UCSD-AML1 (cell line): ENCODE measurements at regions not wholly inside any gene's neighbourhood (a gene's known extent, or its start where the extent isn't known, plus 50 kb on each side); places are given as distances from the start of the nearest gene placed in this dataset.
"Not testable (repeated sequence)": the region's sequence is repeated elsewhere in the genome, so short reads cannot be mapped to it uniquely, and the experiment has no call there.

Source experiments
- DNase-seq: peaks from one replicate; lab custom pipeline; 2025; ENCODE audit not compliant: unreplicated experiment; lab: John Stamatoyannopoulos, UW

DNA sequence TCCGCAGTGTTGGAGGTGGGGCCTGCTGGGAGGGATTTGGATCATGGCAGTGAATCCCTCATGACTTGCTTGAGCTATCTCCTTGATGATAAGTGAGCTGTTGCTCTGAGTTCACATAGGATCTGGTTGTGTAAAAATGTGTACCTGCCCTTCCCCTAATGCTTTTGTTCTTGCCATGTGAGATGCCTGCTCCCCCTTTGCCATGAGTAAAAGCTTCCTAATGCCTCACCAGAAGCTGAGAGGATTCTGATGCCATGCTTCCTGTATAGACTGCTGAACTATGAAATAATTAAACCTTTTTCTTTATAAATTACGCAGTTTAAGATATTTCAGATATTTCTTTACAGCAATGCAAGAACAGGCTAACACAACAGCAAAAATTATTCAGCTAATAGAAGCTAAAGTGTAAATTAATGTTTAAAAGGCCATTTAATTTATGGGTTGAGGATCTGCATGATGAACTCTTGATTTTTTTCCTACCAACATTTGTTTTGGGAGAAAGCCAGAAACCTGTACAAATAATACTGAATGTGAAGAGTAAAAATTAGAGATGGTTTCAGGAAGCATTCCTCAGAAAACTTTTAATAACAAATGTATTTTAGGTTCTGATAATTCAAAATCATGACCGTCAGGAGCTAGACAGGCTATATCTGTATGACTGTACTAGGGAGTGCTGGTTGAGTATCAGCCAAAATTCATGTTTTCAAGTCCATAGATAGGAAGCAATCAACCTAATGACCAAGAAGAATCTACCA lies 177.5 kb upstream of the GRIA4 start:
- no peak for DNase-seq

DNA sequence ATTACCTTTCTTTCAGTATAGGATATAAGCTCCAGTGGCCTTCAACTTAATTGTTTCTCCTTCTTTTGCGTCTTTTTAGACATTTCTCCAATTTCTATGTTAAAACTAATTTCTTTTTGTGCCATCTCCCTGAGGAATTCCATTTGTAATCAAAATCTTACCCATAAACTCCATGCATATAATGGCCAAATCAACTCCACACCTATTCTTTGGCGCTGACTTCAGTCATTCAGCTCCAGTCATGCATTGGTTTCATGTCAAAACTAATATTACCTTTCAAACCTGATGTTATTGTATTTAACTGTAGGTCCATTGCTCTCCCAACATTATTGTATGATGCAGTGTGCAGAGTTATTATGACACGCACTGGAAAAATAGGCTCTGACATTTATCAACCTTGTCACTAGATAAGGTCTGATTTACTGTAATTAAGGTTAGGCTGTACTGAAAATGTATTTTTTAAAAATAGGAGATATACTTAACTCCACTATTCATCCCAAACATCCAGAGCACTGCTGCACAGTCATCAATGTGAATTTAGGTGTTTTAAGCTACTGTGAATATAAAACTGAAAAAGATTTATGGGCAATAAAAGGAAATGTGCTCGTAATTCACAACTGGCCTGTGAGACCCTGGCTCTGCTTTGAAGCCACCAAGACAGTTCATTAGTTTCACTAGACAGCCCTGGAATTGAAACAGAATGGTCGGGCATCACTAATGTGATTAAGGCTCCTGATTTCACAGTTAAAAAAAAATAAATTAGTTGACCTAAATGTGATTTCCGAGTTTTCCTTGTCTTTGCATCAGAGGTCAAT lies 180.6 kb upstream of the GRIA4 start:
- no peak for DNase-seq

DNA sequence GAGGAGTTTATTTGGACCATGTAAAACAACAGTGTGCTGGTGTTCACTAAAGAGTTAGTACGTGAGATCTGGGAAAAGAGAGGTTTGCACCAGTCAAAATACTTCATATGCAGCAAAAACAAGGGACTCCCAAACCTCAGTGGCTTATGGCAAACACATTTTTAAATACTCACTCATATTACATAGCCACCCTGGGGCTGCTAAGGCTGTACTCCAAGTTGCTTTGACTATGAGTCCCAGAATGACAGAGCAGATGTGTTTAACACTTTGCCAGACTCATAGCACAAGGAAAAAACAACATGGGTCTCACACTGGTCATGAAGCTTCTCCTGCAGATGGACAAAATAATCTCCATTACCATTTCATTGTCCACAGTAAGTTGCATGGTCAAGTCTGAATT lies 202.8 kb upstream of the GRIA4 start:
- DNase-seq, result no peak

DNA sequence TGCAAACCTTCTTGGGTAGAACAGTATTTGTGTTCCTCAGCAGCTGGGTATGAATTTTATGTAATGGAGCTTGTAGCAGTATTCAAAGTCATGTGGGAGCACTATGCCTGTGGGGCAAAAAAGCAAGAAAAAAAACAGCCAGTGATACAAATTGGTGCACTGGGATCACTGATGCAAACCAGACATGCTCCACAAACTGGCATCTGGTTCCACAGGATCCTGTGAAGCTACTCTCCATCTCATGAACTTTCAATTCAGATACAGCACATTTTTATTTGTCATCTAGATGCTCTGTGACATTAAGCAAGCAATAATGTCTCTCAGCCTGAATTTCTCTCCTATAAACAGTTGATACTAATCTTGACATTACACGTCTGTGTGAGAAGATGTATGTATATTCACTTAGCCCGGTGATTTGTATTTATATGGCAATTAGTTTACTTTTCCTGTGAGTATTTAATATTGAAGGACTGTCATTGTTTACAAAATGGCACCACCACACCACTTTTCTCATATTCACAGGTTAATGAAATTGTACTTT lies 208.5 kb upstream of the GRIA4 start:
- DNase-seq, result no peak

DNA sequence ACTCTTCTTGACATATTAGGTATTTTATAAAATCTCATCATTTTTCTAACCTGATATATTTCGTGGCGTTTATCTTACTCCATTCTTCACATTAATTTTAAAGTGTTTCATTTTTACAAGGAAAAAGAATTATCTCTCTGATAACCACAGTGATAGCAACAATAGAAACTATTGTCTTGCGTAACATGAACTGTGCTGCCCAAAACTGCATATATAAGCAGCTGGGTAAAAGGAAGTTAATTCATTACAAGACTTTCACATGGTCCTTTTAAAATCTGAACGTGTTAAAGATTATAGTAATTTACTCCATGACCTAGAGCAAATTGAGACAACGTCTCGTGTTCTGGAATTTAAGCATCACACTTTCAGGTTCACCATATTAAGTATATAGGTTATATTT lies 210.4 kb upstream of the GRIA4 start:
- no peak for DNase-seq

DNA sequence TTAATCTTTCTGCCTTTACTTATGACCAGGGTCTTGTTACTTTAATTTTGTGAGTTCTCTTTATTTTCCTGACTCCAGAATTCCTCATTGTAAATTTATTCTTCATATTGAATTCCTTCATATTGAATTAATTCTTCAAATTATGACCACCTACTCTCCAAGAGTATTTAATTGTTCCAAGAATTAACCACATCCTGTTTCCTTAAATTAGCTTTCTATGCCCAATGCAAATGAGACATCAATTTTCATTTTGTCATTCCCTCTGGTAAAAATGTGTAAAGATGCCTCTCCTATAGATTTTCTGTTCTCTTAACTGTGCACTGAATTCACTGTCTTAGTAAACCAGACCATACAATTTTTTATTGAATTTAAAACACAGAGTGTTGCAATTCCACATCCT lies 211.2 kb upstream of the GRIA4 start:
- no peak for DNase-seq

DNA sequence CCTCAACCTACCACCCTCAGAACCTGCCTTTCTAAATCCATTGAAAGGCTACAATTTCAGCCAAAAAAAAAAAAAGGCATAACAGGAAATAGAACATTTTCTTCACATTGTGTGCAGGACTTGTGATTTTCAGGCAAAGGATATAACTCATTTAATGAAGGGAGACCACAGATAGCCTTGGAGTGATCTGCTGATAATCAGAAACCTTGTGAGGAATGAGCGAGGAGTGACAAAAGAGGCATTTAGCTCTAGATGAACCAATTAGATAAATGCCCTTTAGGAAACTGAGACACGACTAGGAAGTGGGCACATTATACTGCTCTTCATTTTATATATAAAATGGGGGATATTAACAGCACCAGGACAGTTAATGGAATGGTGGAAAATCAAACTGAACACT lies 216.5 kb upstream of the GRIA4 start:
- no peak for DNase-seq

DNA sequence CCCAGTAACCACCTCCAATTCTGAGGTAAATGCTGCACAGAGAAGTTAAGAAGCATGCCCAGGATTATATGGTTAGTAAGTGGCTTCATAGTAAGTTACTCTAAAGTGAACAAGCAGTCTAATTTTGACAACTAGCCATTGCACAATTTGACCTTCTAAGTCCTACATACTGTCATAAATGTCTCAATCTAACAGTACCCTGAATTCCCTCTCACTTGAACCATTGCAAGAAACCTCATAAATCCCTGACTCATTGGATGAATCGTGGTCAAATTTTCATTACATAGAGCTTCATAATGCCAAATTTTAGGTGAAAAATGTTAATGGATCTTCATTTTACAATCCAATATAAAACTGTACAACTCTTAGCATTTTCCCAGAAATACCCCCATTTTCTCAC lies 217.3 kb upstream of the GRIA4 start:
- no peak for DNase-seq

DNA sequence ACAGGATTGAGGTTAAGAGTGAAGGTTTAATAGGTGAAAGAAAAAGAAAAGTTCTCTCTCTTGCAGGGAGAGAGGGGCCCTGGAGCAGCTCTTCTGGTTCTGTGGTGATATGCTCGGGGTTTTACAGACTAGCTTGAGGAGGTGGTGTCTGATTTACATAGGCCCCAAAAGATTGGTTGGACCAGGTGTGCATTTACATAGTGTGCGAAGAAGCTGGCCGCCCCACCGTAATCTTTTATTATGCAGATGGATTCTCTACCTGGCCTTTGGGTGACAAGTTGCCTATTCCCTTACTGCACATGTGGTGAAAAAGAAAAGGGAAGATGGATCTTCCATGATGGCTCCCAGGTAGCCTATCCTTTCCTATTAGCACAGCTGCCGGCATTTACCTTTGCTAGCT lies 219.9 kb upstream of the GRIA4 start:
- DNase-seq, result no peak

DNA sequence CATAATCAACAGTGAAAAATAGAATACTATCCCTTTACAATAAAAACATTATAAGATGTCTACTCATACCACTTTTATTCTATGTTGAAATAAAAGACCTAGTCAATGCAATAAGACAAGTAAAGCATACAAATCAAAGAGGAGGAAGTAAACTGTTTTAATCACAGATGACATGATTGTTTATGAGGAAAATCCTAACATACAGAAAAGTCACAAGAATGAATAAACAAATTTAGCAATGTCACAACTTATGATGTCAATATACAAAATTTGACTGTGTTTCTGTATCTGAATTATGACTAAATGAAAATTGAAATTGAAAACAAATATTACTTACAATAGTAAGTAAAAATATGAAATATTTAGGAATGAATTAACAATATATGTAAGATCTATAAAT lies 221.9 kb upstream of the GRIA4 start:
- DNase-seq, result no peak

DNA sequence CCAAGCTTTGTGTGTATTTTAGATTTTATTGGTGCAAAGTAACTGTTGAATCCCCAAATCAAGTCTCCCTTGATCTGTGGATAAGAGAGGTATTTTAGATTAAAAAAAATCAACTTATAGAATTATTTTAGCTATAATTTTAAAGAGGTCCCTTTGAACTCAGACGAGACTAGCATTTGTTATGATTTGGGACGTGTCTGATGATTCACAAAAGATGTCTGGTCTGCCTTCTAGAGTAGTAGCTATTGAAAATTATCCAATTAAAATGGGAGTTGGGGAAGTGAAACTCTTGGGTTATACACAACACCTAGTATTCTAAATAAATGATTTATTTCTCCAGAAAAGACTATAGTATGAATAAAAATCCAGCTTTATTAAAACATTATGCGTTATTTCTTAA lies 227.9 kb upstream of the GRIA4 start:
- no peak for DNase-seq

DNA sequence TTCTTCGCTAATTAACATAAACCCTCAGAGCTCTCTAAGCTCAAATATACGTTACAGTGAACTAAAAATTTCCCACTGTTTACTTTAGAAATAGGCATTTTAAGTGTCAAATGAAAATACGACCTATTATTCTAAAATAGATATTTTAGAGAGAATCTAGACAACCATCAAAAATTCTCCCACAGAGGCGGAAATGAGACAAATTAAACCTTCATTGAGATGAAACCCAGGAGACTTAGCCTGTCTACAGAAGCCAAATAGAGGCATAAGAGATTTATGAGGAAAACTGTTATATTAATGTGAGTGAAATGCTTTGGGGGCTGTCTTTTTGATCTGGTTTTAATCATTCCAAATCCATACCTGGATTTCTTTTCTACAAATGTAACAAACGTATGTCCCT lies 232.0 kb upstream of the GRIA4 start:
- no peak for DNase-seq

DNA sequence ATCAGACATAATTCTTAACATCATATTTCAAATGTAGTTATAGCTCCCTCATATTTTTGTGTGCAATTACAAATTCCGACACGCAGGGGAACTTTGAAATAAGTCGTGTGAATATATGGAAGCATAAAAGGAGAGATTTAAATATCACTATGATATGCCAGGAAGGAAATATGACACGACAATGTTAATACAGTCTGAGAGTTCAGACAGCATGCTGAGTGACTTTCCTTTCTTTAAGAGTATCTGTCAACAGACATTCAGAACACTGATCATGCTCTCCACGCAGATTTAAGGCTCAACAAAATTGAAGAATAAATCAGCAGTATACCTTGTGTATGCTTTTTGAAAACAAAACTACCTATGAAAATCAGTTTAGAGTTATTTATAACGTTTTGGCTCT lies 232.6 kb upstream of the CARD18 start:
- no peak for DNase-seq

DNA sequence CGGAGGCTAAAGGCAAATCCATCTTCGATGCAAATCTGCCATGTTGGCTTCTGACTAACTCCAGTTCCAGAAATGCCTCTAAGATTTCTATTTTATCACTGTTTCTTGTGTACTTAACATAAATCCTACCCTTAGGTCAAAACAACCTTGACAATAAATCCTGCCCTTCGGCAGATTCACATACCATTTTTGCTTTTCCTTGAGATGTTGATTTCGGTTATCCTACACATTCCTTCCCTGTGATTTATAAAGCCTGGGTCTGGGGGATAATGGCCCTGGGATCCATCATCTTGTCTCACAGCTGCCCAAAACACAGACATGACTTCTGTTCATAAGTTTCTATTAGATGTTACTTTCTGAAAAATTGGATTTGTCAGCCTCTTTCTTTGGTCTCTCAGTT lies 231.7 kb upstream of the CARD18 start:
- DNase-seq, result no peak

DNA sequence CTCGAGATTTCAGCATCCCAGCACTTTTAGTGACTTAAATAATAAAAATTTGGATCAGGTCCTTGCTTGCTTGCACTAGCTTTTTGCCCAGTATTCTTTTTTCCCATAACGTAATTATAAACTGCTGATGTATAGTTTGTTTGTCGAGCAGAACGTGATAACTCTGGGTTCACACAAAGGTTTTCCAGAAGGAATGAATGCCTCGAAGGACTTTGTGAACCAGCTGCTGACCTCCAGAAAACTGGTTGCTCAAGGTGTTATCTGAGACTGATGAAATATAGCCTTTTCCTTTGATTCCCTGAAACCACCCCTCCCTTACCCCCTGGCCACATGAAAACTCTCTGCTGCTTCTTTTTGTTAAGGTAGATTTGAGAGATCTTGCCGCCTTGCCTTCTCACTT lies 229.1 kb upstream of the CARD18 start:
- DNase-seq, result no peak

DNA sequence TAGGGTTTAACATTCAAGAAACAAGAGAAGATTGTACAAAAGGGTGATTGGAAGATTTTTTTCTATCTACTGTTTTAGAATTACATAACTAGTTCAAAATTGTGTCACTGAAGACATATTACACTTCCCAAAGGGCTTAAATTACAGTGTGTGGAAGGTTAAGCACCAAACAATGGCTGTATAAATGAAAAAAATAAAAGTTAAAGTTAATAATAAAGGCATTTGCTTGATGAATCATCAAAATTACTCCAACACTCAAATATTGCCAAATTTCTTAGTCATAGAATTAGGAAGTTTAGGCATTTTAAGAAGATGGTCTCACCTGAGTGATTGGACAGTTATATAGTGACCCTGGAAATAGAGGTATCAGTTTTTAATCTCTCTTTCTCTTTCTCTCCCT lies 227.6 kb upstream of the CARD18 start:
- DNase-seq, result no peak

DNA sequence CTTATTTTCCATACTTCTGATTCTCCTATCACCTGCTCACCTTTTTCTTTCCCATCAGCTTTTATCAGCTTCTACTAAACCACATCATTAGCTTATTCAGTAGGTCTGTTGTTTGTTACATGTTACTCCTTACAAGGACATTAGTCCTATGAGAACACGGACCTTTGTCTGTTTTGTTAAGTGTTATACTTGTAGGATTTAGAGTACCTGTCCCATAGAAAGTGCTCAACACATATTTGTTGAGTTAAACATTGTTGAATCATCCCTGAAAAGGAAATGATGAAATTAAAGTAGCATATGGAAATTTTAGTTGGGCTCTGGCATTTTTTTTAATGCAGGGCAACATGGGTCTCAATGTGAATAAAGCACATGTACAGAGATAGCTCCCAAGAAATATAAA lies 222.1 kb upstream of the CARD18 start:
- no peak for DNase-seq

DNA sequence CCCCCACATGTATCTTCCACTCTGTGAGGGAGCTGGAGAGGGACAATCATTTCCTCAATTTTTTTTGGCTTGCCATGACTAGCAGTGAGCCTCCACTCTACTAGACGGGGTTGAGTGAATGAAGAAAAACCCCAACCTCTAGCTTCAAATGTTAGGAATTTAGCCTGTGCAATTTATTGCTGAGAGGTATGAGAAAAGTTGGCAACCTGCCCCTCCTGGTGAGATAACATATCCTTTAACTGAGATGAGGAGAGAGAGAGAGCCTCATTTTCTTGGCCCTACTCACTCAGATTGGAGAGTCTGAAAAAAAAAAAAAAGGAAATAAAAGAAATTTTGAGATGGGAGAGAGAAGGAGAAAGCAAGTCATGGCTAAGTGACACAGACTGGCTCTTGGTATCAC lies 218.2 kb upstream of the CARD18 start:
- DNase-seq, result no peak

DNA sequence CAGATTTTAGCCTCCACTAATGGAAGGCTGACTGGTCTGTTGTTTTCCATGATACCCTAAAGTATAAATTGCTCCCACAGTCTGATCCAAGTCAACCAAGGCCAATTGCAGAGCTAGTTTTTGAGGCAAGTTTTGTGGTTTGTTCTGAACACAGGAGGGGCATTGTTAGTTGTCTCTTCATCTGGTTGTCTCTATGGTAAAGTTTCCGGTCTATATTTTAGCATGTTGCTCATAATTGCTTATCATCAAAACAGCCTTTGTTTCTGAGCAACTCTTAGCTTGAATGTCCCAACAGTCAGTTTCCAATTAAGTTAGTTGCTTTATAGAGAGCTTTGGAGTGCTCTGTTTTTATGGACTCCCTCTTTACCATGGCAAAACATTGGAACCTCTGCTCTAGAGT lies 217.6 kb upstream of the CARD18 start:
- no peak for DNase-seq

DNA sequence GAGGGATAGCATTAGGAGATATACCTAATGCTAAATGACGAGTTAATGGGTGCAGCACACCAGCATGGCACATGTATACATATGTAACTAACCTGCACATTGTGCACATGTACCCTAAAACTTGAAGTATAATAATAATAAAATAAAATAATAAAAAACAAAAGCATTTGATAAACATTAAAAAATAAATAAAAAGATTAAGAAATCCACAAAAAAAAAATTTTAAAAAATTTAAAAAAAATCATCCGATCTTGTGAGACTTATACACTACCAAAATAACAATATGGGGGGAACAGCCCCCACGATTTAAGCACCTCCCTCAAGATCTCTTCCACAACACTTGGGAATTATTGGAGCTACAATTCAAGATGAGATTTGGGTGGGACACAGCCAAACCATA lies 210.3 kb upstream of the CARD18 start:
- not testable (repeated sequence) for DNase-seq

DNA sequence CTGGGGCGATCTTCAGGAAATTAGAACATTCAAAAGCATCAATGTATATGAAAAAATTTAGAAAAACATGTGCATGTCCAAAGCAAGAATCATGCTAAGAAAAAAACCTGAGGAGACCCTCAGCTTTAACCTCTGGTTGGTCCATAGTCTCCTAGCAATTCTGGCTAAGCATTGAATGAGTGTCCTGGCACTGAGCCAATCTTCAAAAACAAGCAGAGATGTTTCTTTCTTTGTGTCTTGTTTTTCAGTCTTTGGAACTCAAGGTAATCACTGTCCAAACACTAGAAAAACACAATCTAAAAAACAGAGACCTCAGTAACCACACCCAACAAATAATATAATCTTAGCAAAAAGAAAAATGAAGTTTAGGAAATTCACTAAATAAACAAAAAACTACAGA lies 205.4 kb upstream of the CARD18 start:
- no peak for DNase-seq

DNA sequence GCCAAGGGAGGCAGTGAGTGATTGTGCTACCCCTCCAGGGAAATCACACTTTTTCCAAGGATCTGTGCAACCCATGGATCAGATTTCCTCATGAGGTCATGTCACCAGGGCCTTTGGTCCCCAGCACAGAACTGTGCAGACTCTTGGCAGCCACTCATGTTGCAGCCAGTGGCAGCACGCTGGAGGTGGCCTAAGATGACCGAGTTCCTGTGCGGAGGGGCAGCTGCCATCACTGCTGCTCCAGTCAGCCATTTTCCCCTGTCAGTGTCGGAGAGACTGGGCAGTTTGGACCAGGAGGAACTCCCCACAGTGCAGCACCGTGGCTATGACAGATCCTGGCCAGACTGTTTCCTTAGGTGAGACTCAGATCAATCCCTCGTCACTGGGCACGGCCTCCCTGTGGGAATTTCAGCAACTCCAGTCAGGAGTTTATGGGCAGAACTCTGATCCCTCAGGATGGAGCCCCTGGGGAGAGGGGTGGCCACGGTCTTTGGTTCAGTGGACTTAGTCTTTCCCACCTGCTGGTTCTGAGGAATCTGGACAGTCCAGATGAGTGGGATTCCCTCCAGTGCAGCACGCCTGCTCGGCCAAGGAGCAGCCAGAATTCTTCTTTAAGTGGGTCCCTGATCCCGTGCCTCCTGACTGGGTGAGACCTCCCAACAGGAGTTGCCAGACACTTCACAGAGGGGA lies 194.6 kb upstream of the CARD18 start:
- no peak for DNase-seq
